Uterus (tissue), 3 donors: ENCODE measurements at regions not wholly inside any gene's neighbourhood (a gene's known extent, or its start where the extent isn't known, plus 50 kb on each side); places are given as distances from the start of the nearest gene placed in this dataset.

ENCODE experiments used
- DNase-seq, 2 donors: peaks; one replicate each; pipeline ENCODE4 v3.0.0-alpha.2; 2019 to 2020
- H3K27ac ChIP-seq, 2 donors: fragments of 200-600 bp; sonication (generic); 1 replicate in 1 of 2; 2 replicates in 1 of 2; pipeline ENCODE4 v1.5.1; 2016 to 2018
- H3K27me3 ChIP-seq, 2 donors: fragments of 200-600 bp; sonication (generic); one replicate each; pipeline ENCODE4 v1.5.1; 2018 to 2019; ENCODE audit warnings: control low read depth in 1 of 2
- H3K36me3 ChIP-seq, 2 donors: fragments of 200-600 bp; sonication (generic); one replicate each; pipeline ENCODE4 v1.5.1; 2019; ENCODE audit warnings: control low read depth in 1 of 2
- H3K4me1 ChIP-seq, 2 donors: fragments of 200-600 bp; sonication (generic); one replicate each; pipeline ENCODE4 v1.5.1; 2018 to 2019; ENCODE audit warnings: control low read depth in 1 of 2
- H3K4me3 ChIP-seq, 2 donors: fragments of 200-600 bp; sonication (generic); 1 replicate in 1 of 2; 2 replicates in 1 of 2; pipeline ENCODE4 v1.5.1; 2018 to 2019; ENCODE audit warnings: mild to moderate bottlenecking in 1 of 2
- H3K9me3 ChIP-seq, 2 donors: fragments of 200-600 bp; sonication (generic); one replicate each; pipeline ENCODE4 v1.5.1; 2019; ENCODE audit warnings: control low read depth in 1 of 2
- CTCF ChIP-seq, 4 experiments: fragments of 200-600 bp in 2 of 4; fragments of 450-650 bp in 2 of 4; sonication (generic) in 2 of 4; IDR thresholded peaks; one replicate each; pipeline ENCODE4 v1.5.1; 2016 to 2019; ENCODE audit warnings: antibody characterized with exemption in 4 of 4, mild to moderate bottlenecking in 2 of 4, moderate library complexity in 1 of 4
- POLR2A ChIP-seq, 2 donors: fragments of 450-650 bp; IDR thresholded peaks; one replicate each; pipeline ENCODE4 v1.6.1; 2016; ENCODE audit warnings: antibody characterized with exemption in 2 of 2, mild to moderate bottlenecking in 1 of 2, moderate library complexity in 1 of 2
- intact Hi-C: fragments of 100-400 bp; cut with DNase I; formaldehyde crosslinking; loops from one replicate; pipeline ENCODE4 v1.15.1; 2023; ENCODE audit warnings: low total_unique reads
- donor health status: DM: yes; HTN: yes; CAD: no.

- no peak overlapping the region for H3K4me3 ChIP-seq
- no peaks in the 10 kb centered on the region for H3K36me3 ChIP-seq
- DNase-seq, result no peak
- no peaks in the 10 kb centered on the region for H3K9me3 ChIP-seq
- H3K27me3 ChIP-seq, result no peaks in the 10 kb centered on the region
- no peaks in the 10 kb centered on the region for H3K4me1 ChIP-seq
- TF ChIP-seq CTCF (IDR thresholded peaks at IDR 0.05) (no peak), POLR2A (IDR thresholded peaks at IDR 0.05) (no peak)
- intact Hi-C loops, result no loop called here
- no peak overlapping the region for H3K27ac ChIP-seq
Observed at GRCh38 chr5:6193310-6193709, 185.0 kb downstream of the MED10 start.

- no peak overlapping the region for H3K27ac ChIP-seq
- no peak for DNase-seq
- TF ChIP-seq CTCF (IDR thresholded peaks at IDR 0.05) (no peak), POLR2A (IDR thresholded peaks at IDR 0.05) (no peak)
- no peaks in the 10 kb centered on the region for H3K9me3 ChIP-seq
- no peaks in the 10 kb centered on the region for H3K4me1 ChIP-seq
- intact Hi-C loops, result no loop called here
- no peak overlapping the region for H3K4me3 ChIP-seq
- H3K36me3 ChIP-seq, result no peaks in the 10 kb centered on the region
- no peaks in the 10 kb centered on the region for H3K27me3 ChIP-seq
Observed at GRCh38 chr5:6190838-6191237, 187.5 kb downstream of the MED10 start.

- TF ChIP-seq POLR2A (IDR thresholded peaks at IDR 0.05) (no peak), CTCF (IDR thresholded peaks at IDR 0.05) (no peak)
- Histone ChIP-seq H3K4me1 (no peaks in the 10 kb centered on the region), H3K4me3 (no peak overlapping the region), H3K27ac (no peak overlapping the region), H3K9me3 (no peaks in the 10 kb centered on the region), H3K27me3 (no peaks in the 10 kb centered on the region), H3K36me3 (no peaks in the 10 kb centered on the region)
- intact Hi-C loops, result no loop called here
- no peak for DNase-seq
Observed at GRCh38 chr5:6188976-6189375, 189.4 kb downstream of the MED10 start.

GRCh38 chr5:6188344-6188743 is 190.0 kb downstream of the MED10 start:
- Histone ChIP-seq H3K36me3 (no peaks in the 10 kb centered on the region), H3K27me3 (no peaks in the 10 kb centered on the region), H3K4me1 (no peaks in the 10 kb centered on the region), H3K27ac (no peak overlapping the region), H3K4me3 (no peak overlapping the region), H3K9me3 (no peaks in the 10 kb centered on the region)
- TF ChIP-seq CTCF (IDR thresholded peaks at IDR 0.05) (no peak), POLR2A (IDR thresholded peaks at IDR 0.05) (no peak)
- intact Hi-C loops, result no loop called here
- DNase-seq, result no peak

GRCh38 chr5:6187501-6187900 is 190.8 kb downstream of the MED10 start:
- no peaks in the 10 kb centered on the region for H3K36me3 ChIP-seq
- H3K27me3 ChIP-seq, result no peaks in the 10 kb centered on the region
- intact Hi-C loops, result no loop called here
- no peak overlapping the region for H3K4me3 ChIP-seq
- no peaks in the 10 kb centered on the region for H3K4me1 ChIP-seq
- H3K27ac ChIP-seq, result no peak overlapping the region
- no peak for TF ChIP-seq POLR2A (IDR thresholded peaks at IDR 0.05)
- no peak for TF ChIP-seq CTCF (IDR thresholded peaks at IDR 0.05)
- no peaks in the 10 kb centered on the region for H3K9me3 ChIP-seq
- no peak for DNase-seq
